ENCODE measurements at regions not wholly inside any gene's neighbourhood (a gene's known extent, or its start where the extent isn't known, plus 50 kb on each side); places are given as distances from the start of the nearest gene placed in this dataset.
A peak's percentile ranks its signal among the peaks of the same experiment; 100 is the strongest.

DNA sequence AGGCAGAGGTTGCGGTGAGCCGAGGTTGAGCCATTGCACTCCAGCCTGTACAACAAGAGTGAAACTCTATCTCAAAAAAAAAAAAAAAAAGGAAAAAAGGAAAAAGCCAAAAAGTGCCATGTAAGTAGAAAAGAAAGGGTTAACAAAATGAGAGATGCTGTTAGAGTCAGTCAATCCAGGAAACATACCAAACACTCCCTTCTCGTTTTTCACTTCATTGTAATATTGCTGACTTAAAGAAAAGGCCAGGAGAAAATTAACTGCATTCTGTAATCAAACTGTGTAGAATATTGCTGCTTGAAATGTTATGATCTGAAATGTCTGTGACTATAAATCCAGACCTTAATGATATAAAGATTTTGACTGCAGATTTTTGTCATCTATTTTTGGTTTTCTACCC is 379.1 kb downstream of the ENC1 start:
- DNase-seq (no peak), ATAC-seq (no peak)
- no peaks in the 10 kb centered on the region for H3K9me3 ChIP-seq
- no peaks in the 10 kb centered on the region for H3K36me3 ChIP-seq (ENCODE audit: insufficient read depth in 1 of 2, low read depth in 1 of 2)
- intact Hi-C loops (cut with DNase I) = no loop called here
- no peak overlapping the region for H3K27ac ChIP-seq
- WGBS, 3 donors = 57 to 74% (median 62%) methylated on average over 3 of the region's 3 CpGs
- peaks cover 35% of the 10 kb centered on the region for H3K4me1 ChIP-seq
- H3K4me3 ChIP-seq = no peak overlapping the region
- no peak for TF ChIP-seq CTCF (IDR thresholded peaks at IDR 0.05)
- no peaks in the 10 kb centered on the region for H3K27me3 ChIP-seq (ENCODE audit: insufficient read depth in 3 of 3, low read length in 2 of 3)

DNA sequence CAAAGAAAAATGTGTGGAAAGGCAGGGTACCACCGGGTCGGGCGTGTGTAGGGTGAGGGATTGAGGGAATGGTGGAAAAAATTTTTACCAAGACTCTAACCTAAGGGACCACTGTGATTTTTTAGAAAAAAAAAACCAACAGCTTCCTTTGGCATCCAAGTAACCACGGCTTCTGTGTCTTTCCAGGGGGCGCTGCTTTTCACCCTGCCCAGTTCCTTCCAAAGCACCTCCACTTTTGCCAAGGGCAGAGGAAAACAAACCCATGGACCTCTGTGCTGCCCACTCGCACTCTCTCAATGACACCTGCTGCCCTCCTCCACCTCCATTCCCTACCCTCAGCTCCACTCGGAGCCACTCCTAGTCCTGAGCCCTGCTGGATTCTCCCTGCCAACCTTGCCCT is 381.0 kb downstream of the ENC1 start:
- peaks cover 36% of the 10 kb centered on the region for H3K4me1 ChIP-seq
- intact Hi-C loops (cut with DNase I) = no loop called here
- no peaks in the 10 kb centered on the region for H3K27me3 ChIP-seq (ENCODE audit: insufficient read depth in 3 of 3, low read length in 2 of 3)
- WGBS, 3 donors = 84 to 98% (median 95%) methylated on average over 7 of the region's 7 CpGs
- no peak for ATAC-seq
- no peak overlapping the region for H3K4me3 ChIP-seq
- no peak for TF ChIP-seq CTCF (IDR thresholded peaks at IDR 0.05)
- no peak overlapping the region for H3K27ac ChIP-seq
- no peaks in the 10 kb centered on the region for H3K36me3 ChIP-seq (ENCODE audit: insufficient read depth in 1 of 2, low read depth in 1 of 2)
- no peaks in the 10 kb centered on the region for H3K9me3 ChIP-seq
- no peak for DNase-seq

DNA sequence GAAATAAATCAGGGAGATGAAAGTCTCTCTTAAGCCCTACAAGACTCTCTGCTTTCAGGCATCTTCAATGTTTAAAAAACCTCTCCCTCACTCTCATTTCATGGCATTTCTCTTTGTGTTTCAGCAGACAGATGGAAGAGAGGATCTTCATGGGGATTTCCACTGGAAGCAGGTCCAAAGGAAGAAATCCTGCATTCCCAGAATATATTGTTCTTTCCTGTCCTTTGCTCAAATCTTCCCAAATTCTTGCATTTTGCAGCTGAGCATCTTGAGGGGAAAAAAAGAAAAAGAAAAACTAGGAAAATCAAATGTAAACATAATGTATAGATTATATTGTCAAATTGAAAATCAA is 382.2 kb downstream of the ENC1 start:
- intact Hi-C loops (cut with DNase I) = no loop called here
- Histone ChIP-seq H3K36me3 (ENCODE audit: insufficient read depth in 1 of 2, low read depth in 1 of 2) (no peaks in the 10 kb centered on the region), H3K9me3 (no peaks in the 10 kb centered on the region), H3K4me3 (no peak overlapping the region), H3K4me1 (peaks cover 39% of the 10 kb centered on the region), H3K27ac (no peak overlapping the region), H3K27me3 (ENCODE audit: insufficient read depth in 3 of 3, low read length in 2 of 3) (no peaks in the 10 kb centered on the region)
- no peak for TF ChIP-seq CTCF (IDR thresholded peaks at IDR 0.05)
- no peak for DNase-seq
- ATAC-seq = no peak

GRCh38 chr5:74257645-74258313 is 382.7 kb downstream of the ENC1 start:
- no peaks in the 10 kb centered on the region for H3K9me3 ChIP-seq
- no peaks in the 10 kb centered on the region for H3K36me3 ChIP-seq (ENCODE audit: insufficient read depth in 1 of 2, low read depth in 1 of 2)
- intact Hi-C loops (cut with DNase I) = no loop called here
- H3K4me3 ChIP-seq = no peak overlapping the region
- H3K4me1 ChIP-seq = peaks cover 34% of the 10 kb centered on the region
- peak; percentile 72 to 75 for DNase-seq
- 21 to 26% (median 21%) methylated on average over 6 of the region's 6 CpGs for WGBS, 3 donors
- peak; percentile 43 to 83 (median 62) for ATAC-seq
- no peak overlapping the region for H3K27ac ChIP-seq
- no peak for TF ChIP-seq CTCF (IDR thresholded peaks at IDR 0.05)
- H3K27me3 ChIP-seq (ENCODE audit: insufficient read depth in 3 of 3, low read length in 2 of 3) = no peaks in the 10 kb centered on the region

GRCh38 chr5:74257060-74257527 is 383.4 kb downstream of the ENC1 start:
- Histone ChIP-seq H3K9me3 (no peaks in the 10 kb centered on the region), H3K36me3 (ENCODE audit: insufficient read depth in 1 of 2, low read depth in 1 of 2) (no peaks in the 10 kb centered on the region), H3K27ac (no peak overlapping the region), H3K4me1 (peaks cover 27% of the 10 kb centered on the region), H3K27me3 (ENCODE audit: insufficient read depth in 3 of 3, low read length in 2 of 3) (no peaks in the 10 kb centered on the region), H3K4me3 (no peak overlapping the region)
- 30 to 49% (median 41%) methylated on average over 5 of the region's 5 CpGs for WGBS, 3 donors
- ATAC-seq = peak in 1 of 4 donors; percentile 47
- DNase-seq = no peak
- intact Hi-C loops (cut with DNase I) = no loop called here
- no peak for TF ChIP-seq CTCF (IDR thresholded peaks at IDR 0.05)
